ENCODE measurements at regions not wholly inside any gene's neighbourhood (a gene's known extent, or its start where the extent isn't known, plus 50 kb on each side); places are given as distances from the start of the nearest gene placed in this dataset.

DNA sequence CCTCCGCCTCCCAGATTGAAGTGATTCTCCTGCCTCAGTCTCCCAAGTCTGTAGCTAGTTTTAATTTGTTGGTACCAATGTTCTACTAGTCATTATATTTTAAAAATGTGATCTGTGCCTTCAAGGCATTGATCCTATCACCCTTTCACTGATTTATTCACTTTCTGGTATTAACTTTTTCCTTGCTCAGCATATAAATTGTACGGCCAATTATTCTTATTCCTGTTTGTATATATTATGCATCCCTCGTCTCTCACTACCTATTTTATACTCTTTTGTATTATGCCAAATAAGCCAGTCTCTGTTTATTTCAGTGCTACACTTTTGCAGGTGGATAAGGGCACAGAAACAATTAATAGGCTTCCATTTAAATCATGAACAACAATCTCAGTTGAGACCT is 620.2 kb upstream of the BCHE start:
- TF ChIP-seq, protein P1, sequence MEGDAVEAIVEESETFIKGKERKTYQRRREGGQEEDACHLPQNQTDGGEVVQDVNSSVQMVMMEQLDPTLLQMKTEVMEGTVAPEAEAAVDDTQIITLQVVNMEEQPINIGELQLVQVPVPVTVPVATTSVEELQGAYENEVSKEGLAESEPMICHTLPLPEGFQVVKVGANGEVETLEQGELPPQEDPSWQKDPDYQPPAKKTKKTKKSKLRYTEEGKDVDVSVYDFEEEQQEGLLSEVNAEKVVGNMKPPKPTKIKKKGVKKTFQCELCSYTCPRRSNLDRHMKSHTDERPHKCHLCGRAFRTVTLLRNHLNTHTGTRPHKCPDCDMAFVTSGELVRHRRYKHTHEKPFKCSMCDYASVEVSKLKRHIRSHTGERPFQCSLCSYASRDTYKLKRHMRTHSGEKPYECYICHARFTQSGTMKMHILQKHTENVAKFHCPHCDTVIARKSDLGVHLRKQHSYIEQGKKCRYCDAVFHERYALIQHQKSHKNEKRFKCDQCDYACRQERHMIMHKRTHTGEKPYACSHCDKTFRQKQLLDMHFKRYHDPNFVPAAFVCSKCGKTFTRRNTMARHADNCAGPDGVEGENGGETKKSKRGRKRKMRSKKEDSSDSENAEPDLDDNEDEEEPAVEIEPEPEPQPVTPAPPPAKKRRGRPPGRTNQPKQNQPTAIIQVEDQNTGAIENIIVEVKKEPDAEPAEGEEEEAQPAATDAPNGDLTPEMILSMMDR (optimal IDR thresholded peaks at IDR 0.05 in 1 of 3, IDR thresholded peaks at IDR 0.05 in 1 of 3, conservative IDR thresholded peaks at IDR 0.05 in 1 of 3; ENCODE audit: extremely low read depth in 1 of 3, insufficient read depth in 2 of 3, low read length in 3 of 3) = no peak
- TF ChIP-seq EZH2 (IDR thresholded peaks at IDR 0.05; ENCODE audit: low read length) = no peak

Measured in keratinocyte (primary cell).